HL-60 (cell line): ENCODE measurements at regions not wholly inside any gene's neighbourhood (a gene's known extent, or its start where the extent isn't known, plus 50 kb on each side); places are given as distances from the start of the nearest gene placed in this dataset.

Experiments
- DNase-seq, 2 experiments: peaks; one replicate each; pipeline ENCODE4 v3.0.0-alpha.2; 2010 to 2020; ENCODE audit warnings: low read depth in 1 of 2, low spot score in 1 of 2
- H3K27ac ChIP-seq: fragments of 250-450 bp; sonication (Bioruptor Pico); replicated peaks from 2 replicates; pipeline ENCODE4 v1.5.1; 2020; ENCODE audit warnings: mild to moderate bottlenecking, moderate library complexity
- H3K27me3 ChIP-seq: fragments of 250-450 bp; sonication (Bioruptor Pico); 2 replicates; pipeline ENCODE4 v1.5.1; 2021; ENCODE audit warnings: mild to moderate bottlenecking, moderate library complexity; ENCODE audit not compliant: insufficient read depth, poor library complexity, severe bottlenecking
- H3K4me3 ChIP-seq: replicated peaks from 2 replicates; pipeline ENCODE4 v1.5.1; 2011; ENCODE audit warnings: mild to moderate bottlenecking, control low read depth, low read length; ENCODE audit not compliant: insufficient read depth
- GABPA ChIP-seq: IDR thresholded peaks from 2 replicates; pipeline ENCODE4 v1.6.1; 2012; ENCODE audit warnings: low read depth
- POLR2AphosphoS5 ChIP-seq: IDR thresholded peaks from 2 replicates; pipeline ENCODE4 v1.6.1; 2012; ENCODE audit warnings: low read depth
- REST ChIP-seq: IDR thresholded peaks from 2 replicates; pipeline ENCODE4 v1.6.1; 2012; ENCODE audit warnings: low read depth; ENCODE audit not compliant: insufficient replicate concordance
- SPI1 ChIP-seq: IDR thresholded peaks from 2 replicates; pipeline ENCODE4 v1.6.1; 2012; ENCODE audit warnings: low read depth, mild to moderate bottlenecking, borderline replicate concordance
- TF ChIP-seq, protein P1 (sequence below): IDR thresholded peaks from one replicate; pipeline ENCODE4 v1.5.1; 2011; ENCODE audit warnings: low read length, control low read depth, inconsistent platforms; ENCODE audit not compliant: insufficient read depth

- no peak overlapping the region for H3K27ac ChIP-seq
- TF ChIP-seq POLR2AphosphoS5 (no peak), REST (no peak), GABPA (no peak), SPI1 (no peak)
- TF ChIP-seq, protein P1, sequence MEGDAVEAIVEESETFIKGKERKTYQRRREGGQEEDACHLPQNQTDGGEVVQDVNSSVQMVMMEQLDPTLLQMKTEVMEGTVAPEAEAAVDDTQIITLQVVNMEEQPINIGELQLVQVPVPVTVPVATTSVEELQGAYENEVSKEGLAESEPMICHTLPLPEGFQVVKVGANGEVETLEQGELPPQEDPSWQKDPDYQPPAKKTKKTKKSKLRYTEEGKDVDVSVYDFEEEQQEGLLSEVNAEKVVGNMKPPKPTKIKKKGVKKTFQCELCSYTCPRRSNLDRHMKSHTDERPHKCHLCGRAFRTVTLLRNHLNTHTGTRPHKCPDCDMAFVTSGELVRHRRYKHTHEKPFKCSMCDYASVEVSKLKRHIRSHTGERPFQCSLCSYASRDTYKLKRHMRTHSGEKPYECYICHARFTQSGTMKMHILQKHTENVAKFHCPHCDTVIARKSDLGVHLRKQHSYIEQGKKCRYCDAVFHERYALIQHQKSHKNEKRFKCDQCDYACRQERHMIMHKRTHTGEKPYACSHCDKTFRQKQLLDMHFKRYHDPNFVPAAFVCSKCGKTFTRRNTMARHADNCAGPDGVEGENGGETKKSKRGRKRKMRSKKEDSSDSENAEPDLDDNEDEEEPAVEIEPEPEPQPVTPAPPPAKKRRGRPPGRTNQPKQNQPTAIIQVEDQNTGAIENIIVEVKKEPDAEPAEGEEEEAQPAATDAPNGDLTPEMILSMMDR: no peak
- no peak for DNase-seq
- no peak overlapping the region for H3K4me3 ChIP-seq
- no peaks in the 10 kb centered on the region for H3K27me3 ChIP-seq
These were observed 112.9 kb upstream of the JAG1 start for GRCh38 chr20:10786678-10787077.

GRCh38 chr20:10788055-10788454 is 114.3 kb upstream of the JAG1 start:
- Histone ChIP-seq H3K4me3 (no peak overlapping the region), H3K27me3 (no peaks in the 10 kb centered on the region), H3K27ac (no peak overlapping the region)
- TF ChIP-seq, protein P1: no peak
- TF ChIP-seq REST: no peak
- TF ChIP-seq POLR2AphosphoS5: no peak
- TF ChIP-seq SPI1: peak; percentile 93
- peak in 1 of 2 experiments; percentile 61 for DNase-seq

DNA sequence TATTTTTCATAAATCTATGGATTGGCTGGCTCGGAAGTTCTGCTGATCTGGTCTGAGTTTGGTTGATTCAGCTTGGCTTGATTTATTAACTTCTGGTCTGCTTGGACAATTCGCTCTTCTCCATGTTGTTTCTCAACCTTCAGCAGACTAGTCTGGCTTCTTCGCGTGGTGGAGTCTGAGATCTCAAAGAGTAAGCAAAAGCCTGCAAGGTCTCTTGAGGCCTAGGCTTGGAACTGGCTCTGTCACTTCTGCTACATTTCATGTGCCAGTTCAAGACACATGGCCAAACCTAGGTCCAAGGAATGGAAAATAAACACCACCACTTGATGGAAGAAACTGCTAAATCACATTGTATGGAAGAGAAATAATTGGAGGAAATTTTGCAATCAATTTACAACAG is 115.1 kb upstream of the JAG1 start:
- Histone ChIP-seq H3K27me3 (no peaks in the 10 kb centered on the region), H3K27ac (0 out of 2 replicates have a peak overlapping the region, but pooled peaks have one; percentile 3), H3K4me3 (no peak overlapping the region)
- no peak for DNase-seq
- TF ChIP-seq POLR2AphosphoS5: no peak

- H3K4me3 ChIP-seq: no peak overlapping the region
- TF ChIP-seq GABPA: no peak
- 0 out of 2 replicates have a peak, but pooled peaks have one; percentile 4 for TF ChIP-seq SPI1
- no peak for TF ChIP-seq POLR2AphosphoS5
- peak overlapping the region; percentile 68 for H3K27ac ChIP-seq
- no peaks in the 10 kb centered on the region for H3K27me3 ChIP-seq
- peak in 1 of 2 experiments; percentile 50 for DNase-seq
These were observed 115.6 kb upstream of the JAG1 start for GRCh38 chr20:10789386-10789785.

GRCh38 chr20:10790013-10790412 is 116.2 kb upstream of the JAG1 start:
- peak; percentile 82 to 93 for DNase-seq
- no peak overlapping the region for H3K4me3 ChIP-seq
- TF ChIP-seq SPI1 (no peak), GABPA (peak; percentile 69), POLR2AphosphoS5 (peak; percentile 91), REST (no peak)
- TF ChIP-seq, protein P1: no peak
- H3K27me3 ChIP-seq: no peaks in the 10 kb centered on the region
- peak overlapping the region; percentile 68 for H3K27ac ChIP-seq
